IPS-18a (cell line): ENCODE measurements at regions not wholly inside any gene's neighbourhood (a gene's known extent, or its start where the extent isn't known, plus 50 kb on each side); places are given as distances from the start of the nearest gene placed in this dataset.

ENCODE experiments used
- H3K27ac ChIP-seq: one replicate; pipeline ENCODE4 v1.5.1; 2013; ENCODE audit warnings: low read length
- H3K27me3 ChIP-seq: one replicate; pipeline ENCODE4 v1.6.1; 2013; ENCODE audit warnings: mild to moderate bottlenecking, low read length; ENCODE audit not compliant: control insufficient read depth, insufficient read depth
- H3K36me3 ChIP-seq: one replicate; pipeline ENCODE4 v1.6.1; 2013; ENCODE audit warnings: low read depth, low read length; ENCODE audit not compliant: control insufficient read depth
- H3K4me1 ChIP-seq: one replicate; pipeline ENCODE4 v1.6.1; 2013; ENCODE audit warnings: low read depth, low read length; ENCODE audit not compliant: control insufficient read depth
- H3K4me3 ChIP-seq: one replicate; pipeline ENCODE4 v1.5.1; 2013; ENCODE audit warnings: low read length
- H3K9ac ChIP-seq: one replicate; pipeline ENCODE4 v1.6.1; 2013; ENCODE audit warnings: mild to moderate bottlenecking, low read length, moderate library complexity
- H3K9me3 ChIP-seq: one replicate; pipeline ENCODE4 v1.6.1; 2013; ENCODE audit warnings: low read depth, low read length; ENCODE audit not compliant: control insufficient read depth

DNA sequence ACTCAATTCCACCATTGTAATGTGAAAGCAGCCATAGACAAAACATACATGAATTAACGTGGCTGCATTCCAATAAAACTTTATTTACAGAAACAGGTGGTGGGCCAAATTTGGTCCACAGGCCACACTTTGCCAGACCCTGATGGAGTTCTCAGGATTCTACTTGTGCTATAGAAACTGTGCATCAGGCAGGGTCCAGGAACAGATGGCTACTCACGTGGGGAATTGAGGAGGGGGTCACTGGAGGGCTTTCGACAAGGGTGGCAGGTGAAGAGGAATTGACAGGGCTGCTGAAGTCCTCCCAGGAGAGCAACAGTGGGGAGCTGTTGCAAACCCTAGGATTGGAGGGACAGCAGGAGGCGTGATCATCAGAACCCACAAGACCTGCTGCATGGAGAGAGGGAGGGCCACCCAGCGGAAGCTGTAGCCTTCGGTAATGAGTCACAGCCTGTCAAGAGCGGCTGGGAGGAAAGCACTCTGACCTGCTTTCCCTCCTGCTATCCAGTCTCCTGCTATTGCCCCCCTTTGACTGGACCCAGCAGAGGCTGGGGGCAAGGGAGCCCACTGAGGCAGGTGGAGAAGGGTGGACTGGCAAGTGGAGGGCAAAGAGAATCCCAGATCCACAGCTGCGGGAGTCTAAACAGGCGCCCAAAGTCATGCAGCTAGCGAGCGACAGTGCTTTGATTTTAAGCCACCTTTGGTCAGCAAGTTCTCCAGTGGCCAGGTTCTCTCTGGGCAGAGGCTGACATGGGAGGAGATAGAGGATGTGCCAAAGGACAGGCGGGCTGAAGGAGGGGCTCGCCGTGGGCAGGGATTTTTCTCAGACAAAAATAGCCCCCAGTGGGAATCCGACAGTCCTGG is 138.3 kb upstream of the SMIM23 start:
- Histone ChIP-seq H3K36me3 (no peaks in the 10 kb centered on the region), H3K27me3 (no peaks in the 10 kb centered on the region), H3K9ac (no peak overlapping the region), H3K27ac (no peak overlapping the region), H3K9me3 (no peaks in the 10 kb centered on the region), H3K4me1 (peaks cover 23% of the 10 kb centered on the region), H3K4me3 (no peak overlapping the region)

DNA sequence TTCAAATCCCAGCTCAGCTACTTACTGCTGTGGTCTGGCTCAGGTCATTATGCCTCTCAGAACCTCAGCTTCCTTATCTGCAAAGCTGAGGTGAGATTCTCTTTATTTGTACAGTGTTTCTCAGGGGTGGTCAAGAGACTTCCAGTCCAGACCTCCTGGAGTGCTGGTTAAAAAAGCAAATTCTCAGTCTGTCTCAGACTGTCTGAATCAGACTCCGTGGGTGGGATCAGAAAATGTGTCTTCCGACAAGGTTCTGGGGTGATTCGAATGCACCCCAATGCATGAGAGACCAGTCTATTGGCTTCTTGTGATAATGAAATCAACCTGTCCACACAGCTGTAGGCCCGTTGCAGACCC is 137.7 kb upstream of the SMIM23 start:
- H3K27ac ChIP-seq = no peak overlapping the region
- H3K9me3 ChIP-seq = no peaks in the 10 kb centered on the region

DNA sequence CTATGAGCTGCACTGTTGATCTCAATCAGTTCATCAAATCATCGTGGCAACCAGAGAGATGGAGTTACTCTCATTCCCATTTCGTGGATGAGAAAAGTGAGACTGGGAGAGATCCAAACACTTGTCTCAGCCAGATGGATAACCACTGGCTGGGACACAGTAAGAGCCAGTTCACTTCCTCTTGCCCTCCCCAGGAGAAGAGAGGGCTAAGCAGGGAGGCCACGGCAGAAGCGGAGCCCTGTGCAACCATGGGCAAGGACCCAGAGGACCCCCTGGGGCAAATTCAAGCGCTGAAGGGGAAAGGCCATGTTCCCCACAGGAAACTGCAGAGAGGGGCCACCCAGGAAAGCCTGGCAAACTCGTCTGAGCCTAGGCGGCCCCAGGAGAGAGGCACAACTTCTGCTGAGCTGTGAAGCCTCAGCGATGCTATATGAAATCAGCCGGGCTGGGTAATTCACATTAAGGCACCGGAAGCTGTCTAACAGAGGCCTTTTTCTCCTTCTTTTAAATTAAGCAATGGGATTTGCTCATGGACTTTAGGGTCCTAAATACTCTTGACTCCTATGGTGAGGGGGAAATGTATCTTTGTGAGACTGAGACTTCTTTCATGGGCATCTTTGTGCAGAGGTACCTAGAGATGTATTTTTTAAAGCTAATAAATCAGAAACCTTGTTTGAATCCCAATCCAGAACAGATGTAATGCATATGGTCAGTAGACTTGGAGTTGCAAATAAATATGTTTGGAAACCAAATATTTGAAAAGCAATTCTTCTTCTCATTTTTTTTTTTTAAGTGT is 137.1 kb upstream of the SMIM23 start:
- H3K9me3 ChIP-seq = peaks cover 2% of the 10 kb centered on the region
- H3K36me3 ChIP-seq = no peaks in the 10 kb centered on the region
- H3K27ac ChIP-seq = no peak overlapping the region
- H3K4me1 ChIP-seq = peaks cover 23% of the 10 kb centered on the region
- no peak overlapping the region for H3K9ac ChIP-seq
- H3K27me3 ChIP-seq = no peaks in the 10 kb centered on the region
- H3K4me3 ChIP-seq = no peak overlapping the region

More for the DNA sequence above, 137.7 kb upstream of the SMIM23 start:
- H3K4me1 ChIP-seq = peaks cover 23% of the 10 kb centered on the region
- no peak overlapping the region for H3K9ac ChIP-seq
- no peaks in the 10 kb centered on the region for H3K27me3 ChIP-seq
- no peak overlapping the region for H3K4me3 ChIP-seq
- H3K36me3 ChIP-seq = no peaks in the 10 kb centered on the region

DNA sequence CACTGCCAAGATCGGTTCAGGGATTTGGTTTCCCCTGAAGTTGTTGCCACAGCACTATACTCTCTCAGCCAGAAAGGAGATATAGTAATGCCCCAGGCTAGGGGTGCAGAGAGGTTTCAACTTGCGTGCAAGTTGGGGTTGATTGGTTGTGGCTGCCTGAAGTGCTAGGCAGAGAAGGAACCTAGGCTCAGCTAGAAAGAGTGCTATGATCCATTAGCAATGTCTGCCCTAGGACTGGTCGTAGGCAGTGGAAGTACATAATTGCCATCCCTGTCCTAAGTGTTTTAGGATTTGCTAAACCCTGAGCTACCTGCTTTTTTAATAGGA is 136.6 kb upstream of the SMIM23 start:
- H3K27ac ChIP-seq = no peak overlapping the region
- H3K36me3 ChIP-seq = no peaks in the 10 kb centered on the region
- no peak overlapping the region for H3K4me3 ChIP-seq
- no peaks in the 10 kb centered on the region for H3K27me3 ChIP-seq
- peaks cover 23% of the 10 kb centered on the region for H3K4me1 ChIP-seq
- peaks cover 4% of the 10 kb centered on the region for H3K9me3 ChIP-seq
- no peak overlapping the region for H3K9ac ChIP-seq

DNA sequence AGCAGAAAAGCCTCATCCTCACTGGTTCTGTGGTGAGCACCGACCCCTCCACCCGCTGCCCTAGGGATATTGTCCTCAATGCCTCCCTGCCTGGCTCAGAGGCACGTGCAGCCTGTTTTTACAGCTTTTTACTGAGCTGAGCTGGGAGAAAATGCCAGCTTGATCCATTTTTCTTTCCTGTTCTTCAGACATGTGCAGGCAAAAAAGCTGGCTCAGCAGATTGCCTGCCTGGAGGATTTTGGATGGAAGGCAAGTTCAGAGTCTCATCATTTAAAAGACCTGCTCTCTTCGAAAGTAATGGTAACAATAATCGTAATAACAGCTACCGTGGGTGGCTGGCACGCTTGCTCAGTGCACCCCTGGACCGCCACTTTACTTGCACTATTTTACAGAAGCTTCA is 135.0 kb upstream of the SMIM23 start:
- peaks cover 14% of the 10 kb centered on the region for H3K4me1 ChIP-seq

DNA sequence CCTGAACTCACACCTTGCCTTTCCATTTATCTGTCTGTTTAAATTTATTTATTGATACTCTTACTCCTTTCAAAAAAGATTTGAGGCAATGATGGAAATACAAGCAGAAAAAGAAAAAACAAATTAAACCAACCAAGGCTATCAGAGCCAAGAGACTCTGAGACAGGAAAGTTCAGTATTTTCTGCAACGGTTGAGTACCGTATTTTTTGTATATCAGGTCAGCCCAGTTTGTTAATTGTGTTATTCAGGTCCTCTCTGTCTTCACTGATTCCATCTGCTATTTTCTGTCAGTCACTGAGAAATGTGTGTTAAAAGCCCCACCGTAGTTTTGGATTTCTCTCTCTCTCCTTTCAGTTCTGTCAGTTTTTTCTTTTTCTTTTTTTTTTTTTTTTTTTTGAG is 134.5 kb upstream of the SMIM23 start:
- Histone ChIP-seq H3K36me3 (no peaks in the 10 kb centered on the region), H3K9ac (no peak overlapping the region), H3K4me1 (peaks cover 11% of the 10 kb centered on the region), H3K27ac (no peak overlapping the region), H3K4me3 (no peak overlapping the region), H3K9me3 (peaks cover 4% of the 10 kb centered on the region), H3K27me3 (no peaks in the 10 kb centered on the region)

More for the DNA sequence above, 135.0 kb upstream of the SMIM23 start:
- no peaks in the 10 kb centered on the region for H3K27me3 ChIP-seq
- H3K27ac ChIP-seq = no peak overlapping the region
- H3K4me3 ChIP-seq = no peak overlapping the region
- H3K9me3 ChIP-seq = peaks cover 4% of the 10 kb centered on the region
- no peak overlapping the region for H3K9ac ChIP-seq
- H3K36me3 ChIP-seq = no peaks in the 10 kb centered on the region

DNA sequence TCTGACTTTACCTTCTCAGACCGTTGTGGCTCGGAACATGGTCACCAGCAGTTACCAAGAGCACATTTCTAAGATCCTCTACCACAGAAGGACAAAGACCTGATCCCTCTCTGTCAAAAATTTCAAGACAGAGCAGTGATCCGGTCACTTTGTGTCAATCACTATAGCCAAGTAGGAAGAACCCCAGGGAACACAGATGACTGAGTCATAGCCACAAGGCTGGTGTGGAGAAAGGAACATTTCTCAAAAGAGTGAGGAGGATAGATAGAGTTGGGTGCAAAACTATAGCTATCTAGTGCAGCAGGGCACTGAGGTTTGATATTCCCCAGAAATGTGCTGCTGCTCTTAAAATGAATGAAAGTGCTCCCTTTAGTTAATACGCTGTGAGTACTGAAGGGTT is 130.7 kb upstream of the SMIM23 start:
- H3K9ac ChIP-seq = no peak overlapping the region
- no peak overlapping the region for H3K27ac ChIP-seq
- no peaks in the 10 kb centered on the region for H3K27me3 ChIP-seq
- H3K4me3 ChIP-seq = no peak overlapping the region
- peaks cover 4% of the 10 kb centered on the region for H3K9me3 ChIP-seq
- H3K36me3 ChIP-seq = no peaks in the 10 kb centered on the region
- no peaks in the 10 kb centered on the region for H3K4me1 ChIP-seq

DNA sequence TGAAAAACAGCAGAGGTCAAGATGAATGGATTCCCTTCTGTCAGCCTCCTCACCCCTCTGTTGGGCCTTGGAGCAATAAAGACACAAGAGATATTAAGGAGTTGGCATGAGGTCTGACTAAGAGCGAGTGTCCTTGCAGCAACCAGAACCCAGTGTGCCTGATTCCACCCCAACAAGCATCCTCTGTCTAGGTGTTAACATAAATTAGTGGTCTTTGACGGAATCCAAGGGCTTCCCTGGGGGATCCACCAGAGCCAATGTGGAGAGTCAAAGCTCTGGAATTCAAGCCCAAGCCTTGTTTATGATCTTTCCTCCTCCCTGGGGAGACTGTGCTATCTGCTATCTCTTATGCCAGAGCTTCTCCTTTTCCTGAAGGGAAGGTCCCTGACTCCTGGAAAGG is 128.1 kb upstream of the SMIM23 start:
- no peak overlapping the region for H3K27ac ChIP-seq
- H3K36me3 ChIP-seq = no peaks in the 10 kb centered on the region
- H3K4me3 ChIP-seq = no peak overlapping the region
- peaks cover 4% of the 10 kb centered on the region for H3K9me3 ChIP-seq
- H3K4me1 ChIP-seq = no peaks in the 10 kb centered on the region
- H3K27me3 ChIP-seq = no peaks in the 10 kb centered on the region
- H3K9ac ChIP-seq = no peak overlapping the region

DNA sequence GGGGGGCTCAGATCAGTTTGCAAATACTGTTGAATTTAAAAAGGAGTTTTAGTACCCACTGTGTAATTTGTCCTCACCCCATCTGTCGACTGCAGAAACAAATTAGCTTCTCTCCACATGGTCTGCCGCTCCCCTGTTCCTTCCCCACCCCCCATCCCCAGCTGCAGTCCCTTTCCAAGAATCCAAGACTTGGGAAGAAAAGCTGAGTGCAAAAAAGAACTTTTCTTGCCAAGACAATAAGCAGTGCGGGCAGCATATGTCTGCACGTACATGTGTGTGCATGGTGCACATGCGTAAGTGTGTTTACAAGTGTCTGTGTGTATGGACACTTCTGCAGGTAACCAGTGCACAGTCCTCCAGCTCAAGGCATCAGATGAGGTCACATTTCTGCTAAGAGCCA is 125.7 kb upstream of the SMIM23 start:
- Histone ChIP-seq H3K9ac (no peak overlapping the region), H3K4me3 (no peak overlapping the region), H3K27me3 (no peaks in the 10 kb centered on the region)

DNA sequence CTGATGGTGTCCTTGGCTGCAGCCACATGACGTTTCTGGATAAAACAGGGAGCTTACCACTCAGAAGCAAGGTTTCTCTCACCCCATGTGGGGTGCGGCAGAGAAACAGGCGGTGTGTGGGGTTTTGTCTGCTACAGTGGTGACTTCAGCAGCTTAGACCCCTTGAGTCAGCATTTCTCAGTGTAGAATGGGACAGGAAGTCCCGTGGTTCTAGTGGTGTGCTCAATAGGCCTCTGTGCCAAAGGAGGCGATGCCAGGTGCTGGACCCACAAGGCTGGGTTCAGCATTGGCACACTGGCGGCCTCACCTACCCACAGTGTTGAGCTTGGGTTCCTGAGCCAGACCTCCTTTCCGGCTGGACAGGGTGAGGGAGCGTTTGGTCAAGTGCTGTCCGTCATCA is 125.2 kb upstream of the SMIM23 start:
- no peak overlapping the region for H3K27ac ChIP-seq
- H3K36me3 ChIP-seq = no peaks in the 10 kb centered on the region
- H3K4me1 ChIP-seq = no peaks in the 10 kb centered on the region
- H3K27me3 ChIP-seq = no peaks in the 10 kb centered on the region
- no peak overlapping the region for H3K4me3 ChIP-seq
- no peaks in the 10 kb centered on the region for H3K9me3 ChIP-seq
- no peak overlapping the region for H3K9ac ChIP-seq

More for the DNA sequence above, 125.7 kb upstream of the SMIM23 start:
- no peaks in the 10 kb centered on the region for H3K9me3 ChIP-seq
- no peaks in the 10 kb centered on the region for H3K36me3 ChIP-seq
- no peak overlapping the region for H3K27ac ChIP-seq
- H3K4me1 ChIP-seq = no peaks in the 10 kb centered on the region

DNA sequence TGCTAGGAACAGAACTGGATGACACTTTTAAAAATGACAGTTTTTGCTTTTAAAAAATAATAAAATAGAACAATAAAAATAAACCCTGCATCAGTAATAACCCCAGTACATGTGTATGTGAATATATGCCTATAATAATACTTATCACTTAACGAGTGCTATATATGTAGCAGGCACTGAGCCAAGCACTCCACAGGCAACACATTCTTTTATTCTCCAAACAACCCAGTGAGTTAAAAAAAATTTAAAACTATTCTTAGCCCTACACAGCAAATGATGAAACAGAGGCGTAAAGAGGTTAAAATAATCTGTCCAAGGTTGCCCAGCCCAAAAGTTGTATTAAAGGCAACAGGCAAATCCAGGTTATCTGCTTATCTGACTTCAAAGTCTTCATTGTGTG is 124.5 kb upstream of the SMIM23 start:
- no peaks in the 10 kb centered on the region for H3K4me1 ChIP-seq
- no peaks in the 10 kb centered on the region for H3K36me3 ChIP-seq
- H3K9ac ChIP-seq = no peak overlapping the region
- H3K27ac ChIP-seq = no peak overlapping the region
- H3K27me3 ChIP-seq = no peaks in the 10 kb centered on the region
- no peaks in the 10 kb centered on the region for H3K9me3 ChIP-seq
- no peak overlapping the region for H3K4me3 ChIP-seq
